Choroid plexus epithelial cell (primary cell): ENCODE measurements at regions not wholly inside any gene's neighbourhood (a gene's known extent, or its start where the extent isn't known, plus 50 kb on each side); places are given as distances from the start of the nearest gene placed in this dataset.
A peak's percentile ranks its signal among the peaks of the same experiment; 100 is the strongest.

ENCODE experiments used
- DNase-seq: peaks from one replicate; pipeline ENCODE4 v3.0.0-alpha.2; 2010; ENCODE audit warnings: low read depth
- H3K4me3 ChIP-seq: 2 replicates; pipeline ENCODE4 v1.5.1; 2011; ENCODE audit warnings: low read depth, mild to moderate bottlenecking, control low read depth, low read length, moderate library complexity
- TF ChIP-seq, protein P1 (sequence below): conservative IDR thresholded peaks from 2 replicates; pipeline ENCODE4 v1.5.1; 2011; ENCODE audit warnings: low read depth, mild to moderate bottlenecking, control low read depth, inconsistent platforms, low read length, moderate library complexity

DNA sequence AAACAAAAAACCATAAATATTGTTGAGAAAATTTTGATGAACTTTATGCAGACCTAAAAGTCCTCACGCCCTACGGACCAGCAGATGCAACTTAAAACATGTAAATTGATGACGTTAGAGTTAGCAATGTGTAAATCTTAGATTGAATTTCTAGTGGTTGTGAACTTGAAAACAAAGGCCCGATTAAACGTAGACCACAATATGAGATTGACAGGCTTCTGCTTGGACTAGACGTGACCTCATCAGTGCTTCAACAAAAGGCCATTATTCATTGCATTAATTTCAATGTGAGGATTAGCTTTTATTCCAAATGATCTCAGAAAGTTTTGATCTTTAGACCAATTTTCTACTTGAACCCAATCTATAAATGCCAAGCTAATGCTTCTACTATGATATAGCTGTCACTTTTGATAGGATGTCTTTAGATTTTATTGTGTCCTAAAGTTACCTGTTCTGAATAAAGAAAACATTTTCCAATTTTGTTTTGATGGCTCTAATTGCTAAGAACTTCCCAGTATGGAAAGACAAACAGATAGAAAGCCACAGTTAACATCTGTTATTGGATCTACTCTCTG is 55.4 kb upstream of the SPPL2A start:
- TF ChIP-seq, protein P1, sequence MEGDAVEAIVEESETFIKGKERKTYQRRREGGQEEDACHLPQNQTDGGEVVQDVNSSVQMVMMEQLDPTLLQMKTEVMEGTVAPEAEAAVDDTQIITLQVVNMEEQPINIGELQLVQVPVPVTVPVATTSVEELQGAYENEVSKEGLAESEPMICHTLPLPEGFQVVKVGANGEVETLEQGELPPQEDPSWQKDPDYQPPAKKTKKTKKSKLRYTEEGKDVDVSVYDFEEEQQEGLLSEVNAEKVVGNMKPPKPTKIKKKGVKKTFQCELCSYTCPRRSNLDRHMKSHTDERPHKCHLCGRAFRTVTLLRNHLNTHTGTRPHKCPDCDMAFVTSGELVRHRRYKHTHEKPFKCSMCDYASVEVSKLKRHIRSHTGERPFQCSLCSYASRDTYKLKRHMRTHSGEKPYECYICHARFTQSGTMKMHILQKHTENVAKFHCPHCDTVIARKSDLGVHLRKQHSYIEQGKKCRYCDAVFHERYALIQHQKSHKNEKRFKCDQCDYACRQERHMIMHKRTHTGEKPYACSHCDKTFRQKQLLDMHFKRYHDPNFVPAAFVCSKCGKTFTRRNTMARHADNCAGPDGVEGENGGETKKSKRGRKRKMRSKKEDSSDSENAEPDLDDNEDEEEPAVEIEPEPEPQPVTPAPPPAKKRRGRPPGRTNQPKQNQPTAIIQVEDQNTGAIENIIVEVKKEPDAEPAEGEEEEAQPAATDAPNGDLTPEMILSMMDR, result no peak

DNA sequence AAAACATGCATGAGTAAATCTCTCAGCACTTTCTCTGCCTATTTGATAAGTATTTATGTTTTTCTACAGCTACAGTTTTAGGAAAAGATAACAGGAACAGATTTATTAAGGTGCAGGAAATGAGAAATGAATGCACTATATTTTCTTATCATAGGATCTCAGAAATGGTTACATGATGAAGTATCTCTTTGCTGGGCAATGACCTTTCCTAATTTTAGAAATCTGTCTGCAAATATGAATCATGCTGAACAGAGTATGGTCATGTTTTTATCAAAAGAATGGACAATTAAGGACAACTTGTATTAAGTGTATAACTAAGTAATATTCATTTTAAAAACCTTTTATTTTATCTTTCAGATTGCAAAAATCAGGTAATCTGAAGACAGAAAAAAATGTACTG is 53.8 kb upstream of the SPPL2A start:
- H3K4me3 ChIP-seq, result no peak overlapping the region
- DNase-seq, result peak; percentile 7
- TF ChIP-seq, protein P1, result no peak

More for the DNA sequence above, 55.4 kb upstream of the SPPL2A start:
- DNase-seq, result no peak
- no peak overlapping the region for H3K4me3 ChIP-seq

DNA sequence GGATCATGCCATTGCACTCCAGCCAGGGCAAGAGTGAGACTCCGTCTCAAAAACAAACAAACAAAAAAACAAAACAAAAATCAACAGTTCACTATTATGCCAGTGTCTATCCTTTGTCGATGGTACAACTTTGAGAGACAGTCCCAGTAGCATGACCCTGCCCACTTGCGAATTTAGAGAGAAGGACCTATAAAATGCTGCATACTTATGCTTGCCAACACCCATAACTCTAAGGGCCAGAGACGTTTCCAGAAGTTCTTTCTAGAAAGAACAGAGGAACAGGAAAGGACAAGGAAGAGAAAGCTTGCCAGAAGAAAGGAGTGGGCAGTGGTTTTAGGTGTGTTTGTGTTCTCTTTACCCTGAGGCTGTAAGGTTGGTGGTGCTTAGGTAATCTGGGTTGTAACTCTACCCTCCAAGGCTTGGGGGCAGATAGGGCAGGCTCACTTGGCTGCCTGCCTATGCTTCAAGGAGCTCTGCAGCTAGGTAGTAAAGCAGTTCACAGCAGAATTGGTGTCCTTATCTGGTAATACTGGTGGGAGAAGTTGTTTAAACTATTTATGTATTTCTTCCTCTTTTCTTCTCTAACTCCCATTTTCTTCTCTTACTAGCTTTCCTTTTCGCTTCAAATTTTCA is 50.6 kb upstream of the SPPL2A start:
- TF ChIP-seq, protein P1, result no peak
- H3K4me3 ChIP-seq, result no peak overlapping the region
- DNase-seq, result peak; percentile 5
